GM12878 (cell line): ENCODE measurements at regions not wholly inside any gene's neighbourhood (a gene's known extent, or its start where the extent isn't known, plus 50 kb on each side); places are given as distances from the start of the nearest gene placed in this dataset.

Experiments used
- ATAC-seq: fragments of 200-7000 bp; cut with Tn5 transposase; 3 replicates; pipeline ENCODE4 v1.9.1; 2020; ENCODE audit warnings: mild to moderate bottlenecking, moderate library complexity
- BruUV-seq: library from RNA; stranded (reverse); fragments of 400-500 nt; replicated peaks from 2 replicates; lab custom pipeline; 2021; lab: Mats Ljungman, UMichigan
- CTCF ChIA-PET: fragments of 300-600 bp; sonication (Branson Sonifier 250); formaldehyde crosslinking; extraction: SDS; loops from one replicate; lab custom pipeline; 2021; ENCODE audit warnings: inconsistent platforms; lab: Yijun Ruan, JAX
- POLR2A ChIA-PET: fragments of 350-600 bp; formaldehyde crosslinking; extraction: SDS; loops from one replicate; lab custom pipeline; 2021; ENCODE audit warnings: inconsistent platforms; lab: Charles Lee
- RAD21 ChIA-PET: fragments of 300-600 bp; sonication (Branson Sonifier 250); formaldehyde crosslinking; loops from one replicate; lab custom pipeline; 2023; ENCODE audit warnings: antibody characterized with exemption; ENCODE audit not compliant: unreplicated experiment; lab: Charles Lee
- SMC1A ChIA-PET: fragments of 300-600 bp; sonication (Branson Sonifier 250); formaldehyde crosslinking; loops from one replicate; lab custom pipeline; 2023; ENCODE audit not compliant: unreplicated experiment, uncharacterized antibody; lab: Charles Lee
- DNase-seq: peaks from one replicate; pipeline ENCODE4 v3.0.0-alpha.2; 2011; ENCODE audit warnings: low read depth, low spot score
- FAIRE-seq: peaks from 3 replicates; lab custom pipeline; 2011; peaks lifted over from hg19 to GRCh38; lab: Jason Lieb, UNC
- H2AFZ ChIP-seq: 2 replicates; pipeline ENCODE4 v1.6.0; 2011; ENCODE audit warnings: low read depth, low read length, control low read depth; ENCODE audit not compliant: control insufficient read depth
- H3K27ac ChIP-seq: 2 replicates; pipeline ENCODE4 v1.5.1; 2011; ENCODE audit warnings: control low read depth; ENCODE audit not compliant: control insufficient read depth, insufficient read depth
- H3K27me3 ChIP-seq, 2 experiments: replicated peaks in 1 of 2; 2 replicates each; pipeline versions ENCODE4 v1.6.0 to v1.6.1; 2011; ENCODE audit warnings: low read length in 1 of 2; ENCODE audit not compliant: control insufficient read depth in 2 of 2, insufficient read depth in 2 of 2
- H3K36me3 ChIP-seq, 2 experiments: 2 replicates each; pipeline ENCODE4 v1.5.1; 2011; ENCODE audit warnings: low read length in 1 of 2; ENCODE audit not compliant: control insufficient read depth in 2 of 2, insufficient read depth in 2 of 2
- H3K4me1 ChIP-seq: 2 replicates; pipeline ENCODE4 v1.6.1; 2011; ENCODE audit warnings: mild to moderate bottlenecking, low read length, moderate library complexity, mixed read lengths; ENCODE audit not compliant: control insufficient read depth, insufficient read depth
- H3K4me2 ChIP-seq: 2 replicates; pipeline ENCODE4 v1.6.0; 2011; ENCODE audit warnings: control low read depth; ENCODE audit not compliant: control insufficient read depth, insufficient read depth
- H3K4me3 ChIP-seq: fragments of 200-600 bp; sonication (generic); 2 replicates; pipeline ENCODE4 v1.5.1; 2016
- H3K79me2 ChIP-seq: 2 replicates; pipeline ENCODE4 v1.6.0; 2011; ENCODE audit warnings: low read length; ENCODE audit not compliant: control insufficient read depth, insufficient read depth
- H3K9ac ChIP-seq: 2 replicates; pipeline ENCODE4 v1.8.0; 2011; ENCODE audit warnings: low read length, control low read depth, mixed read lengths; ENCODE audit not compliant: control insufficient read depth, insufficient read depth
- H3K9me3 ChIP-seq: replicated peaks from 3 replicates; pipeline ENCODE4 v1.5.1; 2011; ENCODE audit warnings: mild to moderate bottlenecking, low read length; ENCODE audit not compliant: control insufficient read depth, insufficient read depth
- H4K20me1 ChIP-seq: 2 replicates; pipeline ENCODE4 v1.6.0; 2011; ENCODE audit not compliant: control insufficient read depth, insufficient read depth
- EED ChIP-seq: sonication (generic); IDR thresholded peaks from 2 replicates; pipeline ENCODE4 v1.6.1; 2016; ENCODE audit warnings: antibody characterized with exemption, low read depth
- ETV6 ChIP-seq, 2 experiments: fragments of 450-650 bp in 1 of 2; IDR thresholded peaks in 1 of 2; conservative IDR thresholded peaks in 1 of 2; 2 replicates each; pipeline ENCODE4 v1.6.1; 2014; ENCODE audit warnings: antibody characterized with exemption in 1 of 2, borderline replicate concordance in 1 of 2, low read depth in 1 of 2, mild to moderate bottlenecking in 1 of 2, moderate library complexity in 1 of 2
- GABPA ChIP-seq: IDR thresholded peaks from 2 replicates; pipeline ENCODE4 v1.6.1; 2014; ENCODE audit warnings: antibody characterized with exemption, low read depth, mild to moderate bottlenecking, inconsistent platforms
- JUND ChIP-seq: IDR thresholded peaks from 2 replicates; pipeline ENCODE4 v1.6.1; 2012; ENCODE audit warnings: low read depth, mild to moderate bottlenecking, low read length, improper control_type of control experiment, moderate library complexity
- MEF2B ChIP-seq: fragments of 450-650 bp; IDR thresholded peaks from 2 replicates; pipeline ENCODE4 v1.6.1; 2018; ENCODE audit warnings: mild to moderate bottlenecking, moderate library complexity; ENCODE audit not compliant: partially characterized antibody, poor library complexity, severe bottlenecking
- NRF1 ChIP-seq: conservative IDR thresholded peaks from 2 replicates; pipeline ENCODE4 v1.6.1; 2011; ENCODE audit warnings: mild to moderate bottlenecking, low read depth, low read length, improper control_type of control experiment
- RAD21 ChIP-seq: IDR thresholded peaks from 2 replicates; pipeline ENCODE4 v1.6.1; 2011; ENCODE audit warnings: mild to moderate bottlenecking, low read depth, low read length, moderate library complexity; ENCODE audit not compliant: insufficient read depth
- SMAD5 ChIP-seq: IDR thresholded peaks from 2 replicates; pipeline ENCODE4 v1.6.1; 2016; ENCODE audit warnings: antibody characterized with exemption, low read depth
- SMC3 ChIP-seq: IDR thresholded peaks from 2 replicates; pipeline ENCODE4 v1.6.1; 2011; ENCODE audit warnings: low read length, improper control_type of control experiment, borderline replicate concordance
- SPI1 ChIP-seq: IDR thresholded peaks from 2 replicates; pipeline ENCODE4 v1.6.1; 2011; ENCODE audit warnings: low read depth, mild to moderate bottlenecking, low read length, moderate library complexity, borderline replicate concordance; ENCODE audit not compliant: insufficient read depth
- TCF7 ChIP-seq: IDR thresholded peaks from 2 replicates; pipeline ENCODE4 v1.6.1; 2014; ENCODE audit warnings: antibody characterized with exemption, borderline replicate concordance
- WRNIP1 ChIP-seq: IDR thresholded peaks from 2 replicates; pipeline ENCODE4 v1.6.1; 2011; ENCODE audit warnings: low read depth, low read length, improper control_type of control experiment, borderline replicate concordance
- ZNF217 ChIP-seq: fragments of 450-650 bp; IDR thresholded peaks from 2 replicates; pipeline ENCODE4 v1.6.1; 2017; ENCODE audit warnings: antibody characterized with exemption, mild to moderate bottlenecking
- WGBS: methylation state at CpG from one replicate; pipeline ENCODE4 v1.1.6; 2016; ENCODE audit warnings: low lambda C conversion rate; ENCODE audit not compliant: insufficient replicate concordance, insufficient coverage; ENCODE audit errors: missing lambda C conversion rate; 5-methylcytosine and 5-hydroxymethylcytosine counted together
- in situ Hi-C: fragments of 300-500 bp; cut with MboI; formaldehyde crosslinking; loops from 9 replicates; pipeline ENCODE4 v1.14.3; 2018; ENCODE audit warnings: mixed read lengths
- intact Hi-C: fragments of 100-400 bp; cut with micrococcal nuclease; formaldehyde crosslinking; loops from one replicate; pipeline ENCODE4 v1.14.2; 2022; ENCODE audit not compliant: unreplicated experiment
- TF ChIP-seq, protein P1 (sequence below): IDR thresholded peaks from 2 replicates; pipeline ENCODE4 v1.6.1; 2011; ENCODE audit warnings: mild to moderate bottlenecking, low read depth, low read length, moderate library complexity; ENCODE audit not compliant: insufficient replicate concordance
- TF ChIP-seq, protein P2 (sequence below): fragments of 450-650 bp; IDR thresholded peaks from 2 replicates; pipeline ENCODE4 v1.6.1; 2018; ENCODE audit warnings: borderline replicate concordance, mild to moderate bottlenecking; ENCODE audit not compliant: partially characterized antibody
- TF ChIP-seq, protein P3 (sequence below): fragments of 450-650 bp; IDR thresholded peaks from 2 replicates; pipeline ENCODE4 v1.6.1; 2017; ENCODE audit warnings: mild to moderate bottlenecking, moderate library complexity

DNA sequence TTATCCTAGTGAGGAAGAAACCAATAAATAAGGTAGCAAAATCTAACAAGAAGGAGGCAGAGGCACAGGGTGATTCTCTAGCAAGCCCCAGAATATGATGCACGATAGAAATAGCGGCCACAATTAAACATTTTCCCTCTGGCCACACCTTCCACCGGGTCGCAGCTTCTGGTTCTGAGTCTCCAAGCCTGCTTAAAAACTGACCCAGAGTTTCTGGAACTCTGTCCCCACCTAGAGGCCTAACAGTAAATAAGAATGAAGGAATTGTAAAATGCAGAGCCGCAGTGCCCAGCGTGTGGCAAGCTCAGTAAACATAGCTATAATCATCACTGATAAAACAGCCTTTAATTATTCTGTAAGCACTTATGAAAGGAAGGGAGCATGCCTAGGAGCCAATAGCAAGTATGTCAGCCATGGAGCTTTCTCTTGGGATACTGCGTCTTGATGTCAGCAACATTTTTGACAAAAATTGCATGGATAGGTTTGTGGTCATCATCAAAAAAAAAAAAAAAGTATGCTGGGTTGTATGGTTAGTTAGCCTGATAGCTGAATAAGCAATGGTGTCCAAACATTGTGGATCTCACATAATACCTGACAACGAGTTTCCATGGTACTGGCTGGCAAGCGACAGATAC is 465.5 kb downstream of the DNAH5 start:
- DNase-seq (no peak), FAIRE-seq (no peak), ATAC-seq (peak; percentile 63)
- intact Hi-C loops (loop anchor here (5.0 kb wide), 2 partner anchors 772 to 1187 kb away; no protein-coding TSS in a partner anchor), in situ Hi-C loops (no loop called here)
- Histone ChIP-seq H3K9ac (no peak overlapping the region), H2AFZ (no peak overlapping the region), H3K9me3 (no peaks in the 10 kb centered on the region), H3K79me2 (no peaks in the 10 kb centered on the region), H3K4me1 (no peaks in the 10 kb centered on the region), H3K36me3 (no peaks in the 10 kb centered on the region), H3K27me3 (no peaks in the 10 kb centered on the region), H3K27ac (no peak overlapping the region), H3K4me3 (no peak overlapping the region), H4K20me1 (no peaks in the 10 kb centered on the region), H3K4me2 (no peak overlapping the region)
- SMC1A ChIA-PET: interaction anchor here (0.8 to 1.3 kb wide), 4 partner anchors 8 to 154 kb away, joined by 3 to 5 read pairs (median 3); no protein-coding TSS in a partner anchor
- CTCF ChIA-PET: interaction anchor here (0.6 to 1.5 kb wide), 9 partner anchors 9 to 1665 kb away, joined by 3 to 5 read pairs (median 4); no protein-coding TSS in a partner anchor
- POLR2A ChIA-PET: no interaction called here
- 25% methylated on average over 9 of the region's 9 CpGs for WGBS
- RAD21 ChIA-PET: interaction anchor here (1.4 kb wide), 1 partner anchor 1455 kb away, joined by 3 read pairs; no protein-coding TSS in a partner anchor
- BruUV-seq: no TSS peak
- TF ChIP-seq, protein P1, sequence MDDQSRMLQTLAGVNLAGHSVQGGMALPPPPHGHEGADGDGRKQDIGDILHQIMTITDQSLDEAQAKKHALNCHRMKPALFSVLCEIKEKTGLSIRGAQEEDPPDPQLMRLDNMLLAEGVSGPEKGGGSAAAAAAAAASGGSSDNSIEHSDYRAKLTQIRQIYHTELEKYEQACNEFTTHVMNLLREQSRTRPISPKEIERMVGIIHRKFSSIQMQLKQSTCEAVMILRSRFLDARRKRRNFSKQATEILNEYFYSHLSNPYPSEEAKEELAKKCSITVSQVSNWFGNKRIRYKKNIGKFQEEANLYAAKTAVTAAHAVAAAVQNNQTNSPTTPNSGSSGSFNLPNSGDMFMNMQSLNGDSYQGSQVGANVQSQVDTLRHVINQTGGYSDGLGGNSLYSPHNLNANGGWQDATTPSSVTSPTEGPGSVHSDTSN: no peak
- TF ChIP-seq SMC3: peak; percentile 27; the same call in 1 of the 2 replicates
- TF ChIP-seq NRF1: no peak
- no peak for TF ChIP-seq TCF7
- no peak for TF ChIP-seq MEF2B
- no peak for TF ChIP-seq SMAD5
- TF ChIP-seq RAD21: peak; percentile 63
- TF ChIP-seq, protein P2, sequence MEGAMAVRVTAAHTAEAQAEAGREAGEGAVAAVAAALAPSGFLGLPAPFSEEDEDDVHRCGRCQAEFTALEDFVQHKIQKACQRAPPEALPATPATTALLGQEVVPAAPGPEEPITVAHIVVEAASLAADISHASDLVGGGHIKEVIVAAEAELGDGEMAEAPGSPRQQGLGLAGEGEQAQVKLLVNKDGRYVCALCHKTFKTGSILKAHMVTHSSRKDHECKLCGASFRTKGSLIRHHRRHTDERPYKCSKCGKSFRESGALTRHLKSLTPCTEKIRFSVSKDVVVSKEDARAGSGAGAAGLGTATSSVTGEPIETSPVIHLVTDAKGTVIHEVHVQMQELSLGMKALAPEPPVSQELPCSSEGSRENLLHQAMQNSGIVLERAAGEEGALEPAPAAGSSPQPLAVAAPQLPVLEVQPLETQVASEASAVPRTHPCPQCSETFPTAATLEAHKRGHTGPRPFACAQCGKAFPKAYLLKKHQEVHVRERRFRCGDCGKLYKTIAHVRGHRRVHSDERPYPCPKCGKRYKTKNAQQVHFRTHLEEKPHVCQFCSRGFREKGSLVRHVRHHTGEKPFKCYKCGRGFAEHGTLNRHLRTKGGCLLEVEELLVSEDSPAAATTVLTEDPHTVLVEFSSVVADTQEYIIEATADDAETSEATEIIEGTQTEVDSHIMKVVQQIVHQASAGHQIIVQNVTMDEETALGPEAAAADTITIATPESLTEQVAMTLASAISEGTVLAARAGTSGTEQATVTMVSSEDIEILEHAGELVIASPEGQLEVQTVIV: no peak
- no peak for TF ChIP-seq ZNF217
- no peak for TF ChIP-seq GABPA
- no peak for TF ChIP-seq EED
- TF ChIP-seq WRNIP1: no peak
- TF ChIP-seq ETV6 (conservative IDR thresholded peaks at IDR 0.05 in 1 of 2, IDR thresholded peaks at IDR 0.05 in 1 of 2; ENCODE audit: borderline replicate concordance in 1 of 2, low read depth in 1 of 2): no peak
- TF ChIP-seq JUND: no peak
- TF ChIP-seq, protein P3, sequence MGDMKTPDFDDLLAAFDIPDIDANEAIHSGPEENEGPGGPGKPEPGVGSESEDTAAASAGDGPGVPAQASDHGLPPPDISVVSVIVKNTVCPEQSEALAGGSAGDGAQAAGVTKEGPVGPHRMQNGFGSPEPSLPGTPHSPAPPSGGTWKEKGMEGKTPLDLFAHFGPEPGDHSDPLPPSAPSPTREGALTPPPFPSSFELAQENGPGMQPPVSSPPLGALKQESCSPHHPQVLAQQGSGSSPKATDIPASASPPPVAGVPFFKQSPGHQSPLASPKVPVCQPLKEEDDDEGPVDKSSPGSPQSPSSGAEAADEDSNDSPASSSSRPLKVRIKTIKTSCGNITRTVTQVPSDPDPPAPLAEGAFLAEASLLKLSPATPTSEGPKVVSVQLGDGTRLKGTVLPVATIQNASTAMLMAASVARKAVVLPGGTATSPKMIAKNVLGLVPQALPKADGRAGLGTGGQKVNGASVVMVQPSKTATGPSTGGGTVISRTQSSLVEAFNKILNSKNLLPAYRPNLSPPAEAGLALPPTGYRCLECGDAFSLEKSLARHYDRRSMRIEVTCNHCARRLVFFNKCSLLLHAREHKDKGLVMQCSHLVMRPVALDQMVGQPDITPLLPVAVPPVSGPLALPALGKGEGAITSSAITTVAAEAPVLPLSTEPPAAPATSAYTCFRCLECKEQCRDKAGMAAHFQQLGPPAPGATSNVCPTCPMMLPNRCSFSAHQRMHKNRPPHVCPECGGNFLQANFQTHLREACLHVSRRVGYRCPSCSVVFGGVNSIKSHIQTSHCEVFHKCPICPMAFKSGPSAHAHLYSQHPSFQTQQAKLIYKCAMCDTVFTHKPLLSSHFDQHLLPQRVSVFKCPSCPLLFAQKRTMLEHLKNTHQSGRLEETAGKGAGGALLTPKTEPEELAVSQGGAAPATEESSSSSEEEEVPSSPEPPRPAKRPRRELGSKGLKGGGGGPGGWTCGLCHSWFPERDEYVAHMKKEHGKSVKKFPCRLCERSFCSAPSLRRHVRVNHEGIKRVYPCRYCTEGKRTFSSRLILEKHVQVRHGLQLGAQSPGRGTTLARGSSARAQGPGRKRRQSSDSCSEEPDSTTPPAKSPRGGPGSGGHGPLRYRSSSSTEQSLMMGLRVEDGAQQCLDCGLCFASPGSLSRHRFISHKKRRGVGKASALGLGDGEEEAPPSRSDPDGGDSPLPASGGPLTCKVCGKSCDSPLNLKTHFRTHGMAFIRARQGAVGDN: no peak
- TF ChIP-seq SPI1: no peak
